Breast epithelium (tissue), 3 donors: ENCODE measurements at regions not wholly inside any gene's neighbourhood (a gene's known extent, or its start where the extent isn't known, plus 50 kb on each side); places are given as distances from the start of the nearest gene placed in this dataset.

Experiments
- CTCF ChIP-seq, 3 donors: fragments of 450-650 bp; IDR thresholded peaks; one replicate each; pipeline ENCODE4 v1.5.1; 2016 to 2017; ENCODE audit warnings: antibody characterized with exemption in 3 of 3, mild to moderate bottlenecking in 3 of 3, moderate library complexity in 3 of 3
- POLR2AphosphoS5 ChIP-seq, 3 donors: sonication (generic); formaldehyde crosslinking; IDR thresholded peaks; one replicate each; pipeline ENCODE4 v1.6.1; 2017; ENCODE audit warnings: antibody characterized with exemption in 3 of 3

- TF ChIP-seq CTCF (IDR thresholded peaks at IDR 0.05) (no peak), POLR2AphosphoS5 (IDR thresholded peaks at IDR 0.05) (no peak)
Measured at GRCh38 chr6:95420792-95421191, 156.5 kb upstream of the MANEA start.
